ENCODE measurements at regions not wholly inside any gene's neighbourhood (a gene's known extent, or its start where the extent isn't known, plus 50 kb on each side); places are given as distances from the start of the nearest gene placed in this dataset.

DNA sequence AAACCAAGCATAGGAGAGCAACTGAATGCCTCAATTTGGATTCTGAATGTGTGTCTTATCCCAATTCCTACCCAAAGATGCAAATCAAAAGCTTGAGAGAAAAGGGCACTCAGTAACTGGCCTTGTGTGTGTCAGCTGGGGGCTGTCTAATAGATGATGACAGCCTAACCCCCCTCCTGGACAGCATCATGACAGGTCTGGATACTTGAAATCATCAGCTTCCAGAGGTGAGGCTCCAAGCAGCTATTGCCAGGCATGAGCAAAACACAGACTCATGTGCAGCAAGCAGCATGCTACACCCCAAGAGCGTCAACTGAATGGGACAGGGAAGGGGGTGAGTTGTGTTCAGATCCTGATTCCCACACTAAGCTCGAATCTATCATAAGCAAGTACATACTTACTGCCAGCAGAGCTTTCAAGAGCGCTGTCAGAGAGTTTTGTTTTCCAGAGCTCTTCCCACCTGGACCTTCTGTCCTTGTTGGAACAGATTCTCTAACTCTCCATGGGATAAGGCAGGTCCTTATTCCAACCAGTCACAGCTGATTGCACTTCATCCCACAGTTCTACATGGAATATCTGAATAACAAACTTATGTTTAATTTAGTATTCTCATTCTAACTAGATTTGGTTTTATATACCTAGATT lies 467.5 kb downstream of the DTWD2 start:
- Histone ChIP-seq H3K9me2 (replicated peaks; ENCODE audit: control insufficient read depth, low read length) (no peaks in the 10 kb centered on the region), H3K27ac (ENCODE audit: low read depth, low read length) (no peak overlapping the region), H3K27me3 (ENCODE audit: control insufficient read depth, low read length) (no peaks in the 10 kb centered on the region), H3K79me2 (ENCODE audit: control insufficient read depth, low read length) (no peaks in the 10 kb centered on the region), H3K36me3 (ENCODE audit: control insufficient read depth, low read length) (no peaks in the 10 kb centered on the region), H3K4me3 (ENCODE audit: low read length) (no peak overlapping the region), H3F3A (ENCODE audit: control insufficient read depth, insufficient read depth) (no peaks in the 10 kb centered on the region), H3K4me2 (ENCODE audit: low read length) (no peak overlapping the region), H4K20me1 (ENCODE audit: control insufficient read depth, insufficient read depth, low read depth, low read length) (no peaks in the 10 kb centered on the region), H3K4me1 (ENCODE audit: control insufficient read depth, low read length) (no peaks in the 10 kb centered on the region), H3K9me3 (ENCODE audit: control insufficient read depth, insufficient read depth, low read length) (no peaks in the 10 kb centered on the region)
- no peak for TF ChIP-seq EZH2phosphoT487 (IDR thresholded peaks at IDR 0.05; ENCODE audit: borderline replicate concordance, low read length)
- TF ChIP-seq, protein P1, sequence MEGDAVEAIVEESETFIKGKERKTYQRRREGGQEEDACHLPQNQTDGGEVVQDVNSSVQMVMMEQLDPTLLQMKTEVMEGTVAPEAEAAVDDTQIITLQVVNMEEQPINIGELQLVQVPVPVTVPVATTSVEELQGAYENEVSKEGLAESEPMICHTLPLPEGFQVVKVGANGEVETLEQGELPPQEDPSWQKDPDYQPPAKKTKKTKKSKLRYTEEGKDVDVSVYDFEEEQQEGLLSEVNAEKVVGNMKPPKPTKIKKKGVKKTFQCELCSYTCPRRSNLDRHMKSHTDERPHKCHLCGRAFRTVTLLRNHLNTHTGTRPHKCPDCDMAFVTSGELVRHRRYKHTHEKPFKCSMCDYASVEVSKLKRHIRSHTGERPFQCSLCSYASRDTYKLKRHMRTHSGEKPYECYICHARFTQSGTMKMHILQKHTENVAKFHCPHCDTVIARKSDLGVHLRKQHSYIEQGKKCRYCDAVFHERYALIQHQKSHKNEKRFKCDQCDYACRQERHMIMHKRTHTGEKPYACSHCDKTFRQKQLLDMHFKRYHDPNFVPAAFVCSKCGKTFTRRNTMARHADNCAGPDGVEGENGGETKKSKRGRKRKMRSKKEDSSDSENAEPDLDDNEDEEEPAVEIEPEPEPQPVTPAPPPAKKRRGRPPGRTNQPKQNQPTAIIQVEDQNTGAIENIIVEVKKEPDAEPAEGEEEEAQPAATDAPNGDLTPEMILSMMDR (IDR thresholded peaks at IDR 0.05; ENCODE audit: low read depth, low read length, poor library complexity, severe bottlenecking), result no peak

DNA sequence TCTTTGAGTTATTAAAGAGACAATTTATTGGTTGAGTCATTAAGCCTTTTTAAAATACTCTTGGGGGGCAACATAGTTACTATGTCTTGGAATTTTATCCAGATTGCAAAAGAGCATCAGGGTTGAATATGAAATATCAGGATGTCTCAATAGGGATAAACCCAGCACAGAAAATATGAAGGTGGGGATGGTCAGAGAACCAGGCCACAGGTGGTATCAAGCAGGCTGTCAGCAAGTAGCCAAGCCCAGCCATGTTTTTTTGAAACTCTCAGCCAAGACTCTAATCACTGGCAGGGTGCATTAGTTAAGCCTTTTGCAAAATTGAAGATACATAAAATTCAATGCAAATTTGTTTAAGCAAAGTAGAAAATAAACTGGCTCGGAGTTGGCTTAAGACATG lies 468.9 kb downstream of the DTWD2 start:
- Histone ChIP-seq H3K4me1 (ENCODE audit: control insufficient read depth, low read length) (no peaks in the 10 kb centered on the region), H3K27ac (ENCODE audit: low read depth, low read length) (no peak overlapping the region), H3K4me3 (ENCODE audit: low read length) (no peak overlapping the region), H3K27me3 (ENCODE audit: control insufficient read depth, low read length) (no peaks in the 10 kb centered on the region), H3K9me2 (replicated peaks; ENCODE audit: control insufficient read depth, low read length) (no peaks in the 10 kb centered on the region), H3K79me2 (ENCODE audit: control insufficient read depth, low read length) (no peaks in the 10 kb centered on the region), H3K36me3 (ENCODE audit: control insufficient read depth, low read length) (no peaks in the 10 kb centered on the region), H3K4me2 (ENCODE audit: low read length) (no peak overlapping the region), H3F3A (ENCODE audit: control insufficient read depth, insufficient read depth) (no peaks in the 10 kb centered on the region), H4K20me1 (ENCODE audit: control insufficient read depth, insufficient read depth, low read depth, low read length) (no peaks in the 10 kb centered on the region), H3K9me3 (ENCODE audit: control insufficient read depth, insufficient read depth, low read length) (no peaks in the 10 kb centered on the region)
- TF ChIP-seq EZH2phosphoT487 (IDR thresholded peaks at IDR 0.05; ENCODE audit: borderline replicate concordance, low read length), result no peak
- TF ChIP-seq, protein P1 (IDR thresholded peaks at IDR 0.05; ENCODE audit: low read depth, low read length, poor library complexity, severe bottlenecking), result no peak

DNA sequence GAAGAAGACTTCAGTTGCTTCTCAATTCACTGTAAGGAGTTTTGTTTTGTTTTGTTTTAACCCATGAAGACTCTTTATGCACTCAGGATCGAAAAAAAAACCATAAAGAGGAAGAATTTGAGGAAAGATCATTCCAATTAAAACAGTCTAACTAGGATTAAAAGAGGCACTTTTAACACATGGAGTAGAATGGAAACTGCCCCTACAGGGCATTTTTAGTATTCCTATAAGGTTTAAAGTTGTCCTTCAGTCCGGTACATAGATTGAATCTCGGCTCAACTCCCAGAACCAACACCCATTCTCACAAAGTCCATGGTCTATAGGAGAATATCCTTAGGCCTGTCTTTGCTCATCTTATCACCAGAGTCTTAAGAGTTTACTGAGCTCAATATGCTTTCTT lies 469.6 kb downstream of the DTWD2 start:
- Histone ChIP-seq H3K79me2 (ENCODE audit: control insufficient read depth, low read length) (no peaks in the 10 kb centered on the region), H4K20me1 (ENCODE audit: control insufficient read depth, insufficient read depth, low read depth, low read length) (no peaks in the 10 kb centered on the region), H3K27ac (ENCODE audit: low read depth, low read length) (no peak overlapping the region), H3K9me3 (ENCODE audit: control insufficient read depth, insufficient read depth, low read length) (no peaks in the 10 kb centered on the region), H3F3A (ENCODE audit: control insufficient read depth, insufficient read depth) (no peaks in the 10 kb centered on the region; the same call in 1 of the 2 replicates), H3K4me3 (ENCODE audit: low read length) (no peak overlapping the region), H3K9me2 (replicated peaks; ENCODE audit: control insufficient read depth, low read length) (no peaks in the 10 kb centered on the region), H3K4me1 (ENCODE audit: control insufficient read depth, low read length) (no peaks in the 10 kb centered on the region), H3K4me2 (ENCODE audit: low read length) (no peak overlapping the region), H3K27me3 (ENCODE audit: control insufficient read depth, low read length) (no peaks in the 10 kb centered on the region), H3K36me3 (ENCODE audit: control insufficient read depth, low read length) (no peaks in the 10 kb centered on the region)
- no peak for TF ChIP-seq EZH2phosphoT487 (IDR thresholded peaks at IDR 0.05; ENCODE audit: borderline replicate concordance, low read length)
- TF ChIP-seq, protein P1 (IDR thresholded peaks at IDR 0.05; ENCODE audit: low read depth, low read length, poor library complexity, severe bottlenecking), result no peak
